Tibial nerve (tissue), 4 donors: ENCODE measurements at regions not wholly inside any gene's neighbourhood (a gene's known extent, or its start where the extent isn't known, plus 50 kb on each side); places are given as distances from the start of the nearest gene placed in this dataset.

Experiments
- DNase-seq, 2 donors: peaks; one replicate each; pipeline ENCODE4 v3.0.0-alpha.2; 2019; ENCODE audit warnings: low spot score in 2 of 2
- H3K27ac ChIP-seq, 4 donors: fragments of 200-600 bp; sonication (generic) in 3 of 4; one replicate each; pipeline ENCODE4 v1.5.1; 2017 to 2019; ENCODE audit warnings: mild to moderate bottlenecking in 1 of 4
- H3K27me3 ChIP-seq, 2 donors: fragments of 200-600 bp; sonication (generic) in 1 of 2; one replicate each; pipeline versions ENCODE4 v1.5.1 to v1.6.0; 2017 to 2019
- H3K36me3 ChIP-seq, 3 donors: fragments of 200-600 bp; sonication (generic); one replicate each; pipeline ENCODE4 v1.5.1; 2018 to 2019
- H3K4me1 ChIP-seq, 4 donors: fragments of 200-600 bp; sonication (generic) in 3 of 4; one replicate each; pipeline ENCODE4 v1.5.1; 2017 to 2019
- H3K4me3 ChIP-seq, 4 donors: fragments of 200-600 bp; sonication (generic) in 3 of 4; one replicate each; pipeline ENCODE4 v1.5.1; 2017 to 2019; ENCODE audit warnings: mild to moderate bottlenecking in 1 of 4, moderate library complexity in 1 of 4
- H3K9me3 ChIP-seq, 4 donors: fragments of 200-600 bp; sonication (generic) in 3 of 4; one replicate each; pipeline ENCODE4 v1.5.1; 2017 to 2019
- CTCF ChIP-seq, 5 experiments: fragments of 200-600 bp in 3 of 5; fragments of 450-650 bp in 2 of 5; sonication (generic) in 3 of 5; IDR thresholded peaks; one replicate each; pipeline ENCODE4 v1.5.1; 2016 to 2019; ENCODE audit warnings: antibody characterized with exemption in 5 of 5, mild to moderate bottlenecking in 3 of 5, moderate library complexity in 2 of 5
- EP300 ChIP-seq, 2 donors: sonication (generic); formaldehyde crosslinking; IDR thresholded peaks; one replicate each; pipeline ENCODE4 v1.6.1; 2017; ENCODE audit warnings: antibody characterized with exemption in 2 of 2, mild to moderate bottlenecking in 1 of 2
- POLR2A ChIP-seq, 2 donors: fragments of 450-650 bp; IDR thresholded peaks; one replicate each; pipeline ENCODE4 v1.6.1; 2017; ENCODE audit warnings: antibody characterized with exemption in 2 of 2, mild to moderate bottlenecking in 2 of 2, moderate library complexity in 2 of 2
- WGBS, 2 donors: methylation state at CpG; one replicate each; pipeline ENCODE4 v1.1.5; 2018; 5-methylcytosine and 5-hydroxymethylcytosine counted together

GRCh38 chr3:70776081-70776480 lies 463.6 kb upstream of the MDFIC2 start:
- TF ChIP-seq CTCF (IDR thresholded peaks at IDR 0.05) (no peak), POLR2A (IDR thresholded peaks at IDR 0.05) (no peak), EP300 (IDR thresholded peaks at IDR 0.05) (no peak)
- H3K4me1 ChIP-seq = no peaks in the 10 kb centered on the region
- DNase-seq = no peak
- no peaks in the 10 kb centered on the region for H3K27me3 ChIP-seq
- H3K4me3 ChIP-seq = no peak overlapping the region
- no peaks in the 10 kb centered on the region for H3K9me3 ChIP-seq
- H3K36me3 ChIP-seq = no peaks in the 10 kb centered on the region
- no peak overlapping the region for H3K27ac ChIP-seq
- 47 to 52% methylated on average over 2 of the region's 2 CpGs for WGBS, 2 donors

GRCh38 chr3:70775257-70775656 lies 462.8 kb upstream of the MDFIC2 start:
- Histone ChIP-seq H3K9me3 (no peaks in the 10 kb centered on the region), H3K36me3 (no peaks in the 10 kb centered on the region), H3K27ac (no peak overlapping the region), H3K27me3 (no peaks in the 10 kb centered on the region), H3K4me3 (no peak overlapping the region), H3K4me1 (no peaks in the 10 kb centered on the region)
- no peak for DNase-seq
- TF ChIP-seq POLR2A (IDR thresholded peaks at IDR 0.05) = no peak
- no peak for TF ChIP-seq CTCF (IDR thresholded peaks at IDR 0.05)
- TF ChIP-seq EP300 (IDR thresholded peaks at IDR 0.05) = no peak
- WGBS, 2 donors = 72 to 76% methylated on average over 4 of the region's 4 CpGs

GRCh38 chr3:70774641-70775040 lies 462.2 kb upstream of the MDFIC2 start:
- H3K27me3 ChIP-seq = no peaks in the 10 kb centered on the region
- DNase-seq = no peak
- no peaks in the 10 kb centered on the region for H3K9me3 ChIP-seq
- H3K4me1 ChIP-seq = no peaks in the 10 kb centered on the region
- no peaks in the 10 kb centered on the region for H3K36me3 ChIP-seq
- H3K27ac ChIP-seq = no peak overlapping the region
- no peak for TF ChIP-seq EP300 (IDR thresholded peaks at IDR 0.05)
- TF ChIP-seq CTCF (IDR thresholded peaks at IDR 0.05) = no peak
- no peak for TF ChIP-seq POLR2A (IDR thresholded peaks at IDR 0.05)
- H3K4me3 ChIP-seq = no peak overlapping the region
- 43 to 57% methylated on average over 1 of the region's 1 CpG for WGBS, 2 donors

GRCh38 chr3:70771426-70772147 lies 459.1 kb upstream of the MDFIC2 start:
- WGBS, 2 donors = 85 to 89% methylated on average over 4 of the region's 4 CpGs
- Histone ChIP-seq H3K9me3 (no peaks in the 10 kb centered on the region), H3K4me1 (no peaks in the 10 kb centered on the region), H3K4me3 (no peak overlapping the region), H3K27ac (no peak overlapping the region), H3K36me3 (no peaks in the 10 kb centered on the region), H3K27me3 (no peaks in the 10 kb centered on the region)
- no peak for DNase-seq
- TF ChIP-seq POLR2A (IDR thresholded peaks at IDR 0.05) (no peak), EP300 (IDR thresholded peaks at IDR 0.05) (no peak), CTCF (IDR thresholded peaks at IDR 0.05) (no peak)

- Histone ChIP-seq H3K27me3 (no peaks in the 10 kb centered on the region), H3K4me3 (no peak overlapping the region), H3K36me3 (no peaks in the 10 kb centered on the region), H3K9me3 (no peaks in the 10 kb centered on the region), H3K4me1 (no peaks in the 10 kb centered on the region), H3K27ac (no peak overlapping the region)
- DNase-seq = no peak
- 78 to 83% methylated on average over 1 of the region's 1 CpG for WGBS, 2 donors
- no peak for TF ChIP-seq EP300 (IDR thresholded peaks at IDR 0.05)
- no peak for TF ChIP-seq POLR2A (IDR thresholded peaks at IDR 0.05)
- no peak for TF ChIP-seq CTCF (IDR thresholded peaks at IDR 0.05)
Measured at GRCh38 chr3:70770650-70771049, 458.2 kb upstream of the MDFIC2 start.
